ENCODE measurements at regions not wholly inside any gene's neighbourhood (a gene's known extent, or its start where the extent isn't known, plus 50 kb on each side); places are given as distances from the start of the nearest gene placed in this dataset.

GRCh38 chr22:49191506-49191980 lies 636.1 kb downstream of the BRD1 start:
- H3K27me3 ChIP-seq (ENCODE audit: low read depth, low read length), result no peaks in the 10 kb centered on the region
- H3K4me1 ChIP-seq (ENCODE audit: control insufficient read depth in 1 of 2, insufficient read depth in 2 of 2, low read length in 2 of 2), result no peaks in the 10 kb centered on the region
- H3K4me3 ChIP-seq (ENCODE audit: low read depth in 1 of 2, low read length in 2 of 2), result no peak overlapping the region
- H3K36me3 ChIP-seq (ENCODE audit: control insufficient read depth in 1 of 2, insufficient read depth in 2 of 2, low read length in 2 of 2), result no peaks in the 10 kb centered on the region
- H3K9me3 ChIP-seq (ENCODE audit: control insufficient read depth in 1 of 2, low read length in 2 of 2), result no peaks in the 10 kb centered on the region
- H3K27ac ChIP-seq (ENCODE audit: low read length), result no peak overlapping the region

- Histone ChIP-seq H3K27ac (ENCODE audit: low read length) (no peak overlapping the region), H3K9me3 (ENCODE audit: control insufficient read depth in 1 of 2, low read length in 2 of 2) (no peaks in the 10 kb centered on the region), H3K36me3 (ENCODE audit: control insufficient read depth in 1 of 2, insufficient read depth in 2 of 2, low read length in 2 of 2) (no peaks in the 10 kb centered on the region), H3K4me1 (ENCODE audit: control insufficient read depth in 1 of 2, insufficient read depth in 2 of 2, low read length in 2 of 2) (no peaks in the 10 kb centered on the region), H3K4me3 (ENCODE audit: low read depth in 1 of 2, low read length in 2 of 2) (no peak overlapping the region), H3K27me3 (ENCODE audit: low read depth, low read length) (no peaks in the 10 kb centered on the region)
These were observed 636.7 kb downstream of the BRD1 start for GRCh38 chr22:49190816-49191505.

- H3K27me3 ChIP-seq (ENCODE audit: low read depth, low read length), result no peaks in the 10 kb centered on the region
- H3K4me1 ChIP-seq (ENCODE audit: control insufficient read depth in 1 of 2, insufficient read depth in 2 of 2, low read length in 2 of 2), result no peaks in the 10 kb centered on the region
- H3K9me3 ChIP-seq (ENCODE audit: control insufficient read depth in 1 of 2, low read length in 2 of 2), result no peaks in the 10 kb centered on the region
- no peak overlapping the region for H3K4me3 ChIP-seq (ENCODE audit: low read depth in 1 of 2, low read length in 2 of 2)
- no peaks in the 10 kb centered on the region for H3K36me3 ChIP-seq (ENCODE audit: control insufficient read depth in 1 of 2, insufficient read depth in 2 of 2, low read length in 2 of 2)
- no peak overlapping the region for H3K27ac ChIP-seq (ENCODE audit: low read length)
These were observed 637.8 kb downstream of the BRD1 start for GRCh38 chr22:49189871-49190270.

- H3K4me1 ChIP-seq (ENCODE audit: control insufficient read depth in 1 of 2, insufficient read depth in 2 of 2, low read length in 2 of 2), result no peaks in the 10 kb centered on the region
- H3K4me3 ChIP-seq (ENCODE audit: low read depth in 1 of 2, low read length in 2 of 2), result no peak overlapping the region
- H3K9me3 ChIP-seq (ENCODE audit: control insufficient read depth in 1 of 2, low read length in 2 of 2), result no peaks in the 10 kb centered on the region
- no peaks in the 10 kb centered on the region for H3K36me3 ChIP-seq (ENCODE audit: control insufficient read depth in 1 of 2, insufficient read depth in 2 of 2, low read length in 2 of 2)
- no peak overlapping the region for H3K27ac ChIP-seq (ENCODE audit: low read length)
- no peaks in the 10 kb centered on the region for H3K27me3 ChIP-seq (ENCODE audit: low read depth, low read length)
These were observed 639.1 kb downstream of the BRD1 start for GRCh38 chr22:49188591-49188990.

GRCh38 chr22:49188091-49188490 lies 639.6 kb downstream of the BRD1 start:
- H3K27me3 ChIP-seq (ENCODE audit: low read depth, low read length), result no peaks in the 10 kb centered on the region
- H3K9me3 ChIP-seq (ENCODE audit: control insufficient read depth in 1 of 2, low read length in 2 of 2), result no peaks in the 10 kb centered on the region
- no peak overlapping the region for H3K4me3 ChIP-seq (ENCODE audit: low read depth in 1 of 2, low read length in 2 of 2)
- no peaks in the 10 kb centered on the region for H3K4me1 ChIP-seq (ENCODE audit: control insufficient read depth in 1 of 2, insufficient read depth in 2 of 2, low read length in 2 of 2)
- H3K36me3 ChIP-seq (ENCODE audit: control insufficient read depth in 1 of 2, insufficient read depth in 2 of 2, low read length in 2 of 2), result no peaks in the 10 kb centered on the region
- no peak overlapping the region for H3K27ac ChIP-seq (ENCODE audit: low read length)

GRCh38 chr22:49186762-49187161 lies 640.9 kb downstream of the BRD1 start:
- Histone ChIP-seq H3K27ac (ENCODE audit: low read length) (no peak overlapping the region), H3K4me1 (ENCODE audit: control insufficient read depth in 1 of 2, insufficient read depth in 2 of 2, low read length in 2 of 2) (no peaks in the 10 kb centered on the region), H3K4me3 (ENCODE audit: low read depth in 1 of 2, low read length in 2 of 2) (no peak overlapping the region), H3K27me3 (ENCODE audit: low read depth, low read length) (no peaks in the 10 kb centered on the region), H3K36me3 (ENCODE audit: control insufficient read depth in 1 of 2, insufficient read depth in 2 of 2, low read length in 2 of 2) (no peaks in the 10 kb centered on the region), H3K9me3 (ENCODE audit: control insufficient read depth in 1 of 2, low read length in 2 of 2) (no peaks in the 10 kb centered on the region)

- Histone ChIP-seq H3K27ac (ENCODE audit: low read length) (no peak overlapping the region), H3K27me3 (ENCODE audit: low read depth, low read length) (no peaks in the 10 kb centered on the region), H3K4me1 (ENCODE audit: control insufficient read depth in 1 of 2, insufficient read depth in 2 of 2, low read length in 2 of 2) (no peaks in the 10 kb centered on the region), H3K9me3 (ENCODE audit: control insufficient read depth in 1 of 2, low read length in 2 of 2) (no peaks in the 10 kb centered on the region), H3K4me3 (ENCODE audit: low read depth in 1 of 2, low read length in 2 of 2) (no peak overlapping the region), H3K36me3 (ENCODE audit: control insufficient read depth in 1 of 2, insufficient read depth in 2 of 2, low read length in 2 of 2) (no peaks in the 10 kb centered on the region)
These were observed 641.4 kb downstream of the BRD1 start for GRCh38 chr22:49186293-49186692.

GRCh38 chr22:49185312-49185969 lies 642.2 kb downstream of the BRD1 start:
- Histone ChIP-seq H3K4me3 (ENCODE audit: low read depth in 1 of 2, low read length in 2 of 2) (no peak overlapping the region), H3K27me3 (ENCODE audit: low read depth, low read length) (no peaks in the 10 kb centered on the region), H3K27ac (ENCODE audit: low read length) (no peak overlapping the region), H3K9me3 (ENCODE audit: control insufficient read depth in 1 of 2, low read length in 2 of 2) (no peaks in the 10 kb centered on the region), H3K36me3 (ENCODE audit: control insufficient read depth in 1 of 2, insufficient read depth in 2 of 2, low read length in 2 of 2) (no peaks in the 10 kb centered on the region), H3K4me1 (ENCODE audit: control insufficient read depth in 1 of 2, insufficient read depth in 2 of 2, low read length in 2 of 2) (no peaks in the 10 kb centered on the region)

- Histone ChIP-seq H3K9me3 (ENCODE audit: control insufficient read depth in 1 of 2, low read length in 2 of 2) (no peaks in the 10 kb centered on the region), H3K4me3 (ENCODE audit: low read depth in 1 of 2, low read length in 2 of 2) (no peak overlapping the region), H3K36me3 (ENCODE audit: control insufficient read depth in 1 of 2, insufficient read depth in 2 of 2, low read length in 2 of 2) (no peaks in the 10 kb centered on the region), H3K27ac (ENCODE audit: low read length) (no peak overlapping the region), H3K4me1 (ENCODE audit: control insufficient read depth in 1 of 2, insufficient read depth in 2 of 2, low read length in 2 of 2) (no peaks in the 10 kb centered on the region), H3K27me3 (ENCODE audit: low read depth, low read length) (no peaks in the 10 kb centered on the region)
These were observed 642.9 kb downstream of the BRD1 start for GRCh38 chr22:49184736-49185135.

- Histone ChIP-seq H3K4me1 (ENCODE audit: control insufficient read depth in 1 of 2, insufficient read depth in 2 of 2, low read length in 2 of 2) (no peaks in the 10 kb centered on the region), H3K27ac (ENCODE audit: low read length) (no peak overlapping the region), H3K27me3 (ENCODE audit: low read depth, low read length) (no peaks in the 10 kb centered on the region), H3K4me3 (ENCODE audit: low read depth in 1 of 2, low read length in 2 of 2) (no peak overlapping the region), H3K36me3 (ENCODE audit: control insufficient read depth in 1 of 2, insufficient read depth in 2 of 2, low read length in 2 of 2) (no peaks in the 10 kb centered on the region), H3K9me3 (ENCODE audit: control insufficient read depth in 1 of 2, low read length in 2 of 2) (no peaks in the 10 kb centered on the region)
These were observed 643.9 kb downstream of the BRD1 start for GRCh38 chr22:49183826-49184216.

GRCh38 chr22:49183208-49183825 lies 644.4 kb downstream of the BRD1 start:
- Histone ChIP-seq H3K4me1 (ENCODE audit: control insufficient read depth in 1 of 2, insufficient read depth in 2 of 2, low read length in 2 of 2) (no peaks in the 10 kb centered on the region), H3K27me3 (ENCODE audit: low read depth, low read length) (no peaks in the 10 kb centered on the region), H3K36me3 (ENCODE audit: control insufficient read depth in 1 of 2, insufficient read depth in 2 of 2, low read length in 2 of 2) (no peaks in the 10 kb centered on the region), H3K27ac (ENCODE audit: low read length) (no peak overlapping the region), H3K9me3 (ENCODE audit: control insufficient read depth in 1 of 2, low read length in 2 of 2) (no peaks in the 10 kb centered on the region), H3K4me3 (ENCODE audit: low read depth in 1 of 2, low read length in 2 of 2) (no peak overlapping the region)

All from muscle layer of duodenum (tissue), 2 donors.